Astrocyte of the spinal cord (primary cell): ENCODE measurements at regions not wholly inside any gene's neighbourhood (a gene's known extent, or its start where the extent isn't known, plus 50 kb on each side); places are given as distances from the start of the nearest gene placed in this dataset.

ENCODE experiments used
- DNase-seq: peaks from one replicate; pipeline ENCODE4 v3.0.0; 2011; ENCODE audit warnings: low read depth, low spot score
- H3K4me3 ChIP-seq: 2 replicates; pipeline ENCODE4 v1.5.1; 2011; ENCODE audit warnings: low read depth, mild to moderate bottlenecking, low read length, moderate library complexity
- CTCF ChIP-seq: IDR thresholded peaks from 2 replicates; pipeline ENCODE4 v1.5.1; 2012; ENCODE audit warnings: low read depth, mild to moderate bottlenecking, low read length, inconsistent platforms
- in situ Hi-C: cut with HindIII; loops from 2 replicates; pipeline ENCODE4 v1.10.0; 2017; ENCODE audit warnings: low sequenced_read_pairs

GRCh38 chr6:45739058-45739457, 276.6 kb downstream of the CLIC5 start:
- no peak for TF ChIP-seq CTCF
- no peak overlapping the region for H3K4me3 ChIP-seq
- DNase-seq, result no peak
- in situ Hi-C loops, result no loop called here

GRCh38 chr6:45738057-45738455, 277.6 kb downstream of the CLIC5 start:
- no peak for DNase-seq
- H3K4me3 ChIP-seq, result no peak overlapping the region
- in situ Hi-C loops, result no loop called here
- no peak for TF ChIP-seq CTCF

DNA sequence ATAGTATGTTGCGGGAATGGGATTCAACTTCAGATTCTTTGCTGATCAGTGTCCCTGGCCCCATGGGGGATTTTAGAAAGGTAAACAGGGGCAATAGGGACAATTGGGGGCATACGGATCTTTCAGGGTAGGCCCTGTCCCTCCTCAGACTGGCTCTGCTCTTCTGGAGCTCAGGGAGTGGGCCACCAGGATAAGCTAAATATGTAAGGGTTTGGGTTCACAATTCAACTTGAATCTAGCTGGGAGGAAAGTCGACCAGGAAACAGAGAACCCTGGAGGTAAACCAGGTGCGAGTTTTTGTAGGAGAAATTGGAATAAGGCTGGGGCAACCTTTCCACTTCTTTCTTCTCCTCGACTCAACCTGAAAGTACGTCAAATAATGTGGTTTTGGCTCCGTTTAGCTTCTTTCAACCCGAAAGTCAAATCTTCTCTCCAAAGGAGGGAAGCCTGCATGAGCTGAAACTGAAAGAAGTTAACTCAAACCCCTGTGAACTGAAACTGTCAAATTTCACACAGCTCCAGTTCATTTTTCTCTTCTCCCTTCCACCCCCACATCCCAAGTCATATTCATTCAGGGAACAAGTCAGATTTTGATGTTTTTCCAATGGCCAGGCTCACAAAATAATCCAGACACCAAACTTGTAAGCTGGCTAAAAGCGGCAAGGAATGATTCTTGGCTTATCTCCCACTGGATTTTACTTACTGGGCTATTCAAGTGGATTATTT, 278.2 kb downstream of the CLIC5 start:
- no peak for TF ChIP-seq CTCF
- DNase-seq, result no peak
- no peak overlapping the region for H3K4me3 ChIP-seq
- in situ Hi-C loops, result no loop called here

- H3K4me3 ChIP-seq, result no peak overlapping the region
- DNase-seq, result no peak
- in situ Hi-C loops, result no loop called here
Observed at GRCh38 chr6:45736134-45736533, 279.5 kb downstream of the CLIC5 start.

GRCh38 chr6:45732731-45733130, 282.9 kb downstream of the CLIC5 start:
- in situ Hi-C loops, result no loop called here
- no peak overlapping the region for H3K4me3 ChIP-seq
- no peak for TF ChIP-seq CTCF
- DNase-seq, result no peak

More at GRCh38 chr6:45736134-45736533, 279.5 kb downstream of the CLIC5 start:
- no peak for TF ChIP-seq CTCF

- in situ Hi-C loops, result no loop called here
- no peak for DNase-seq
- no peak for TF ChIP-seq CTCF
- H3K4me3 ChIP-seq, result no peak overlapping the region
Observed at GRCh38 chr6:45730232-45730631, 285.4 kb downstream of the CLIC5 start.
